Upper lobe of right lung (tissue), 1 donor: ENCODE measurements at regions not wholly inside any gene's neighbourhood (a gene's known extent, or its start where the extent isn't known, plus 50 kb on each side); places are given as distances from the start of the nearest gene placed in this dataset.

Experiments
- ATAC-seq: fragments of 200-7000 bp; cut with Tn5 transposase; one replicate; pipeline ENCODE4 v1.9.1; 2020; ENCODE audit warnings: mild to moderate bottlenecking, moderate library complexity
- DNase-seq: peaks from one replicate; pipeline ENCODE4 v3.0.0-alpha.2; 2020
- H3K27ac ChIP-seq: fragments of 200-600 bp; one replicate; pipeline ENCODE4 v1.8.0; 2022
- H3K27me3 ChIP-seq: fragments of 200-600 bp; one replicate; pipeline ENCODE4 v1.8.0; 2022; ENCODE audit warnings: mild to moderate bottlenecking
- H3K36me3 ChIP-seq: fragments of 200-600 bp; one replicate; pipeline ENCODE4 v1.8.0; 2022
- H3K4me1 ChIP-seq: fragments of 200-600 bp; one replicate; pipeline ENCODE4 v1.8.0; 2022
- H3K4me3 ChIP-seq: fragments of 200-600 bp; one replicate; pipeline ENCODE4 v1.8.0; 2022; ENCODE audit warnings: mild to moderate bottlenecking
- H3K9me3 ChIP-seq: fragments of 200-600 bp; one replicate; pipeline ENCODE4 v1.8.0; 2022
- intact Hi-C: fragments of 100-400 bp; cut with DNase I; formaldehyde crosslinking; loops from one replicate; pipeline ENCODE4 v1.11.0; 2022
- TF ChIP-seq, protein P1 (sequence below): fragments of 200-600 bp; IDR thresholded peaks from one replicate; pipeline ENCODE4 v1.8.0; 2022; ENCODE audit warnings: antibody characterized with exemption
- donor health status: DM: no; HTN: yes; CAD: no; lungs with severe emphysema.

DNA sequence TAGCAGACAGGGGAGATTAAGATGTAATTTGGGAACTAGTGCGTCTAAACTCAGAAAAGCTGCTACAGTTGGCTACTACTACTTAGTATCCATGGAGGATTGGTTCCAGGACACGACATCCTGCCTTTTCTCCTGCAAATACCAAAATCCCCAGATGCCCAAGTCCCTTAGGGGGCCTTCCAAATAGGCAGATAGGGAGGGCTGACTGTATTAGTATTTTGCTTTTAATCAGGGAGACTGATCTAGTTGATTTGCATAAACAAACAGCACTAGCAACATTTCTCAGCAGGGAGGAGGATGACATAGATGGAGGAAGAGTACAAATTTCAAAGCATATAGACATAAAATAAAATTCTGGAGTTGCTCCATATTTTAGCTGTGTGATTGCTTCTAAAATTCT is 621.6 kb upstream of the GOT2 start:
- no peaks in the 10 kb centered on the region for H3K27me3 ChIP-seq
- no peak overlapping the region for H3K27ac ChIP-seq
- DNase-seq (no peak), ATAC-seq (no peak)
- no peak overlapping the region for H3K4me3 ChIP-seq
- intact Hi-C loops, result no loop called here
- TF ChIP-seq, protein P1, sequence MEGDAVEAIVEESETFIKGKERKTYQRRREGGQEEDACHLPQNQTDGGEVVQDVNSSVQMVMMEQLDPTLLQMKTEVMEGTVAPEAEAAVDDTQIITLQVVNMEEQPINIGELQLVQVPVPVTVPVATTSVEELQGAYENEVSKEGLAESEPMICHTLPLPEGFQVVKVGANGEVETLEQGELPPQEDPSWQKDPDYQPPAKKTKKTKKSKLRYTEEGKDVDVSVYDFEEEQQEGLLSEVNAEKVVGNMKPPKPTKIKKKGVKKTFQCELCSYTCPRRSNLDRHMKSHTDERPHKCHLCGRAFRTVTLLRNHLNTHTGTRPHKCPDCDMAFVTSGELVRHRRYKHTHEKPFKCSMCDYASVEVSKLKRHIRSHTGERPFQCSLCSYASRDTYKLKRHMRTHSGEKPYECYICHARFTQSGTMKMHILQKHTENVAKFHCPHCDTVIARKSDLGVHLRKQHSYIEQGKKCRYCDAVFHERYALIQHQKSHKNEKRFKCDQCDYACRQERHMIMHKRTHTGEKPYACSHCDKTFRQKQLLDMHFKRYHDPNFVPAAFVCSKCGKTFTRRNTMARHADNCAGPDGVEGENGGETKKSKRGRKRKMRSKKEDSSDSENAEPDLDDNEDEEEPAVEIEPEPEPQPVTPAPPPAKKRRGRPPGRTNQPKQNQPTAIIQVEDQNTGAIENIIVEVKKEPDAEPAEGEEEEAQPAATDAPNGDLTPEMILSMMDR, result no peak
- no peaks in the 10 kb centered on the region for H3K4me1 ChIP-seq
- no peaks in the 10 kb centered on the region for H3K9me3 ChIP-seq
- no peaks in the 10 kb centered on the region for H3K36me3 ChIP-seq

- H3K4me1 ChIP-seq, result no peaks in the 10 kb centered on the region
- H3K9me3 ChIP-seq, result no peaks in the 10 kb centered on the region
- ATAC-seq (no peak), DNase-seq (no peak)
- H3K27ac ChIP-seq, result no peak overlapping the region
- no peak overlapping the region for H3K4me3 ChIP-seq
- H3K36me3 ChIP-seq, result no peaks in the 10 kb centered on the region
- intact Hi-C loops, result no loop called here
- H3K27me3 ChIP-seq, result no peaks in the 10 kb centered on the region
- TF ChIP-seq, protein P1, result no peak
Observed at GRCh38 chr16:59351305-59351903, 617.3 kb upstream of the GOT2 start.

DNA sequence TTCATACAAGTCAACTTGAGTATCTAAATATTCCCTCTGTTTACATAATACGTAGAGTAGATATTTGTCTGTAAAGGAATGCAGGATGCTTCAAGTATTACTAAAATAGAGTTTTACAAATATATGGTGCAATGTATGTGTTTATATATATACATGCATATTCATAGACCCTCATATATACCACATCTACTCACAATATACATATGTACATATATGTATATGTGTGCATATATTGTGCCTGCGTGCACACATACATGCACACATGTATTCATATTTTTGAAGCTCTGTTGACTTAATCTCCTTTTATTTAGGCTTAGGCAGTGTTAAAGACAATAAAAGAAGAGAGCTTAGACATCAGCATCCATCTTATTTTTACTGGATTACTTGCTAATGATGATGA is 616.6 kb upstream of the GOT2 start:
- TF ChIP-seq, protein P1, result no peak
- Histone ChIP-seq H3K4me3 (no peak overlapping the region), H3K9me3 (no peaks in the 10 kb centered on the region), H3K27ac (no peak overlapping the region), H3K36me3 (no peaks in the 10 kb centered on the region), H3K4me1 (no peaks in the 10 kb centered on the region), H3K27me3 (no peaks in the 10 kb centered on the region)
- intact Hi-C loops, result no loop called here
- DNase-seq (no peak), ATAC-seq (no peak)

DNA sequence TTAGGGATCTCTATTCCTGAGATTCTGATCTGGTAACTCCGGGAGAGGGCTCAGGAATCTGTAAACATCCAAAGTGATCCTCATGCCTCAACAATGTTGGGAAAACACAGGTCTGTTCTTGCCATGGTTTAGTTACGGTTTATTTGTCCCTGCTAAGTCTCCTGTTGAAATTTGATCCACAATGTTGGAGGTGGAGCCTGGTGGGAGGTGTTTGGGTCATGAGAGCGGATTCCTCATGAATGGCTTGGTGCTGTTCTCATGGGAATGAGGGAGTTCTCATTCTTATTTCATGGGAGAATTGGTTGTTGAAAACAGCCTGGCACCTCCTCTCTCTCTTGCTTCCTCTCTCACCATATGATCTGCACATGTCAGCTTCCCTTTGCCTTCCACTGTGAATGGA is 608.6 kb upstream of the GOT2 start:
- intact Hi-C loops, result no loop called here
- TF ChIP-seq, protein P1, result no peak
- Histone ChIP-seq H3K36me3 (no peaks in the 10 kb centered on the region), H3K9me3 (no peaks in the 10 kb centered on the region), H3K4me1 (no peaks in the 10 kb centered on the region), H3K27me3 (no peaks in the 10 kb centered on the region), H3K27ac (no peak overlapping the region), H3K4me3 (no peak overlapping the region)
- DNase-seq (no peak), ATAC-seq (no peak)

DNA sequence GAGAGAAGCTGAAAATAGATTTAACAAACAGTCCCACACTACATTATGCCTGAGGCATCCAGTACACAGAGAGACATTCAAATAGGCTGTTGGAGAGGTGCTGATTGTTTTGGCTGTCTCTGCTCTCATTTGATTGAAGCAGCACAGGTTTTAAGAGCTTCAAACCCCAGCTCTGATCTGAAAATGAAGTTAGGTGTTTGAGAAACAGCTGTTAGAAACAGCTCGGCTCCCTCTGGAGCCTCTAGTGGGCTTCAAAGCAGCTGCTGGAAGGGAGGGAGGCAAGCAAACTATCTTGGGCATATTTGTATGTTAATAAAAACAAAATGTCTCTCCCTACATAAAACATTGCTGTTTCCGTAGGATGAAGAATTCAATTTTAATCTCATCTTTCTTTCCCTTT is 607.3 kb upstream of the GOT2 start:
- Histone ChIP-seq H3K27me3 (no peaks in the 10 kb centered on the region), H3K27ac (no peak overlapping the region), H3K4me1 (no peaks in the 10 kb centered on the region), H3K36me3 (no peaks in the 10 kb centered on the region), H3K4me3 (no peak overlapping the region), H3K9me3 (no peaks in the 10 kb centered on the region)
- intact Hi-C loops, result no loop called here
- ATAC-seq (no peak), DNase-seq (no peak)
- TF ChIP-seq, protein P1, result no peak

GRCh38 chr16:59339871-59340270 is 605.8 kb upstream of the GOT2 start:
- intact Hi-C loops, result no loop called here
- no peaks in the 10 kb centered on the region for H3K9me3 ChIP-seq
- TF ChIP-seq, protein P1, result no peak
- ATAC-seq, result no peak
- H3K4me1 ChIP-seq, result no peaks in the 10 kb centered on the region
- H3K27ac ChIP-seq, result no peak overlapping the region
- H3K27me3 ChIP-seq, result no peaks in the 10 kb centered on the region
- H3K4me3 ChIP-seq, result no peak overlapping the region
- no peaks in the 10 kb centered on the region for H3K36me3 ChIP-seq
- no peak for DNase-seq
